ENCODE measurements at regions not wholly inside any gene's neighbourhood (a gene's known extent, or its start where the extent isn't known, plus 50 kb on each side); places are given as distances from the start of the nearest gene placed in this dataset.

GRCh38 chr12:84198294-84198946 lies 714.2 kb downstream of the SLC6A15 start:
- TF ChIP-seq CTCF (IDR thresholded peaks at IDR 0.05) (no peak), POLR2A (IDR thresholded peaks at IDR 0.05) (no peak), EP300 (IDR thresholded peaks at IDR 0.05) (no peak)
